HFFc6 (cell line): ENCODE measurements at regions not wholly inside any gene's neighbourhood (a gene's known extent, or its start where the extent isn't known, plus 50 kb on each side); places are given as distances from the start of the nearest gene placed in this dataset.

ENCODE experiments used
- DNase-seq: peaks from one replicate; pipeline ENCODE4 v3.0.0-alpha.2; 2018
- H3K27ac Mint-ChIP-seq: 2 replicates; pipeline ENCODE4 v1.8.0; 2020; ENCODE audit warnings: mild to moderate bottlenecking, mixed read lengths
- H3K27me3 Mint-ChIP-seq: 2 replicates; pipeline ENCODE4 v1.8.0; 2021; ENCODE audit warnings: mild to moderate bottlenecking, moderate library complexity, mixed read lengths; ENCODE audit not compliant: insufficient read depth
- H3K36me3 Mint-ChIP-seq: 2 replicates; pipeline ENCODE4 v1.8.0; 2021; ENCODE audit warnings: low read depth, mixed read lengths
- H3K4me1 Mint-ChIP-seq: 2 replicates; pipeline ENCODE4 v1.8.0; 2020; ENCODE audit warnings: low read depth, mixed read lengths
- H3K4me3 Mint-ChIP-seq: 2 replicates; pipeline ENCODE4 v1.8.0; 2020; ENCODE audit warnings: mild to moderate bottlenecking, moderate library complexity, mixed read lengths
- H3K9me3 Mint-ChIP-seq: 2 replicates; pipeline ENCODE4 v1.8.0; 2020; ENCODE audit warnings: mild to moderate bottlenecking, mixed read lengths
- CTCF ChIP-seq: fragments of 200-600 bp; sonication (generic); IDR thresholded peaks from 2 replicates; pipeline ENCODE4 v1.5.0; 2021; ENCODE audit warnings: antibody characterized with exemption, mild to moderate bottlenecking

GRCh38 chr7:13174991-13175390 lies 487.6 kb downstream of the ARL4A start:
- no peak for TF ChIP-seq CTCF
- no peaks in the 10 kb centered on the region; the same call in 1 of the 2 replicates for H3K27me3 Mint-ChIP-seq
- no peaks in the 10 kb centered on the region for H3K4me1 Mint-ChIP-seq
- no peak overlapping the region for H3K27ac Mint-ChIP-seq
- no peaks in the 10 kb centered on the region for H3K9me3 Mint-ChIP-seq
- no peaks in the 10 kb centered on the region for H3K36me3 Mint-ChIP-seq
- no peak overlapping the region for H3K4me3 Mint-ChIP-seq
- no peak for DNase-seq

- TF ChIP-seq CTCF = no peak
- H3K4me3 Mint-ChIP-seq = no peak overlapping the region
- H3K4me1 Mint-ChIP-seq = no peaks in the 10 kb centered on the region
- no peak for DNase-seq
- H3K36me3 Mint-ChIP-seq = no peaks in the 10 kb centered on the region
- no peak overlapping the region for H3K27ac Mint-ChIP-seq
- H3K27me3 Mint-ChIP-seq = no peaks in the 10 kb centered on the region; the same call in 1 of the 2 replicates
- no peaks in the 10 kb centered on the region for H3K9me3 Mint-ChIP-seq
These were observed 491.7 kb downstream of the ARL4A start for GRCh38 chr7:13179011-13179582.

- Mint-ChIP-seq H3K36me3 (no peaks in the 10 kb centered on the region), H3K9me3 (no peaks in the 10 kb centered on the region), H3K27ac (no peak overlapping the region), H3K4me3 (no peak overlapping the region), H3K27me3 (no peaks in the 10 kb centered on the region; the same call in 1 of the 2 replicates), H3K4me1 (no peaks in the 10 kb centered on the region)
- DNase-seq = no peak
- no peak for TF ChIP-seq CTCF
These were observed 492.5 kb downstream of the ARL4A start for GRCh38 chr7:13179775-13180523.

GRCh38 chr7:13181216-13181615 lies 493.8 kb downstream of the ARL4A start:
- no peak for DNase-seq
- H3K4me3 Mint-ChIP-seq = no peak overlapping the region
- no peaks in the 10 kb centered on the region for H3K4me1 Mint-ChIP-seq
- H3K27me3 Mint-ChIP-seq = no peaks in the 10 kb centered on the region; the same call in 1 of the 2 replicates
- TF ChIP-seq CTCF = no peak
- no peak overlapping the region for H3K27ac Mint-ChIP-seq
- H3K9me3 Mint-ChIP-seq = no peaks in the 10 kb centered on the region
- H3K36me3 Mint-ChIP-seq = no peaks in the 10 kb centered on the region

- Mint-ChIP-seq H3K27me3 (no peaks in the 10 kb centered on the region), H3K27ac (no peak overlapping the region), H3K9me3 (no peaks in the 10 kb centered on the region), H3K4me3 (no peak overlapping the region), H3K36me3 (no peaks in the 10 kb centered on the region), H3K4me1 (no peaks in the 10 kb centered on the region)
- TF ChIP-seq CTCF = no peak
- no peak for DNase-seq
These were observed 497.7 kb downstream of the ARL4A start for GRCh38 chr7:13185139-13185538.
